NCI-H2081 treated with DMSO at 0.1 percent for 48 hours (cell line): ENCODE measurements at regions not wholly inside any gene's neighbourhood (a gene's known extent, or its start where the extent isn't known, plus 50 kb on each side); places are given as distances from the start of the nearest gene placed in this dataset.

Source experiments
- DNase-seq: peaks from one replicate; lab custom pipeline; 2025; lab: John Stamatoyannopoulos, UW

DNA sequence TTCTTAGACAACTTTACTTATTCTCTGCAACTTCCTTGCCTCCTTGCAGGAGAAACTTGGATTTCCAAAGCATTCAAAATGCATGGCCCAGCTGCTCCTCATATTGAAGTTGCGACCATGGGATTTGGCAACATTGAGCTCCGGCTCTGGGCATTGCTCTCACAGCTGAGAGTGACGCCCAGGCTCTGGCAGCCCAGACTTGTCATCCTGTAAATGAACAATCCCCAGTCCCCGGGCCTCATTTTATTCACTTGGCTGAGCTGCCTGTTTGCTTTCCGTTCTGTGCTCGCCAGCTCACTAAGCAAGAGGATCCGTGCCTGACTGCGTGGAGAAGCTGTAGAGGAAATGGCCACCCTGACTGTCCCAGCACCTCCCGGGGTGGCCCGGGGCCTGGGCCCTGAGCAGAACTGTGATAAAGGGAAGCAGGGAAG, 119.5 kb upstream of the CD93 start:
- DNase-seq: peak; percentile 23

- no peak for DNase-seq
Measured at GRCh38 chr20:23205211-23205610, 119.1 kb upstream of the CD93 start.

DNA sequence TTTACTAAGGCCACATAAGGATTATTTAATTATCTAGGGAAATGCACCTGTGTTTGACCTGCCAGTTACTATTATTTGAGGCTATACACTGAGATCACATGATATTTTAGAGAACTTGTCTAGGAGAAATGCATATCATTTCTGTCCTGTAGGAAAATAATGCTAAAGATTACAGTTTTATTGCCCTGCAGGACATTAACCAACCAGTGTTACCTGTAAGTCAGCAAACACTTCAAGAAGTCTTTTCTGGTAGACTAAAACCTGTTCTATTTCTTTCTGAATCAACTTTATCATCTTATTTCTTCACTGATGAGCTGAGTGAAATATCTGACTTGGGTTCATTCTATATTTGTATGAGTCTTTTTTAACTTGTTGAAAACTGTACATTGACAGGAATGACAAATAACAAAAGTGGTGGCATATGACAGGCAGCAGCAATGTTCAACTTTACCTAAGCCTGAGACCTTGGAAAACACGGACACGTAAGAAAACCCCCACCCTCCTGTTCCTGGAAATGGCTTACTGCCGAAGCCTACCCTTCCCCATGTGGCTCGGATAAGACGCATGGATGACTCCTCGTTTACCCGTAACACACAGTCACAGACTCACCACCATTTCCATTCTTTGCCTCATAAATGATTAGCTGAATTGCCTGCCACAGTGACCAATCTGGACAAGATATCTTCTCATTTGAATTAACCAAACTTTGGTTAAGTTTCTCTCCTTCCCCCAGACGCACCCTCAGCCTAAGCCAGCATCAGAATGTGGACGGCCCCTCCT, 118.0 kb upstream of the CD93 start:
- no peak for DNase-seq

DNA sequence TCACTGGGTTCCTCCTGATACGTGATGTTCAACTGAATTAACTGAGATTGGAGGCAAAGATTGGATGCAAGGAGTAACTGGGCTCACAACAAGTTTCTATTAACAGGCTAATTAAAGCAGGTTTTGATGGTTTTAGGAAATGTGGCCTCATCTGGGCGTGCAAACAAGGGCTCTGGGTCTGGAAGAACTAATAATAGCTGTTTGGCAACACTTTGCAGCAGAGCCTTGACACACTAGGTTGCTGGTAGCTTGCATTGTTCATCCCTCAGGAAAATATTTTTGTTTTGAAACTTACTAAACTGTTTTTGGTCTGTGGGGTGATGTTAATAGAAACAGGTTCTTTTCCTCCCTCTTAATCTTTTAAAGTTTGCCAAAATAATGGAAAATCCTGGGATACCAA, 117.2 kb upstream of the CD93 start:
- no peak for DNase-seq

DNA sequence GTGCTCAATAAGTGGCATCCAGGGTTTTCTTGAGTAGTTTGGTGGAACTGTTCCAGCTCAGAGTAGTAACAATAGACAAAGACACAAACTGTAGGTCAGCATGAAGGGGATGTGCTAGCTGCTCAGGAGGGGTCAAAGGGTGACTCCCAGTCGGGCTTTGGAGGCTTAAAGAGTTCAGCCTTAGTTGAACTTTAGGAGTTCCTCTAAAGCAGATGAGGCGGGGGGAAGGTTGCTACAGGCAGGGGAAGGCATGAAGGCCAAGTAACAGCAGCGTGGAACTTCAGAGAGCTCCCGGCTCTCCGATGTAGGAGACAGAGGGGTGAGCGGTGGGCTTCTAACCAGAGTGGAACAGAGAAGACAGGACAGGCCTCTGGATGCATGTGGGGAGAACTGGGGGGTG, 115.5 kb upstream of the CD93 start:
- no peak for DNase-seq

GRCh38 chr20:23200914-23201313, 114.8 kb upstream of the CD93 start:
- no peak for DNase-seq

GRCh38 chr20:23200413-23200812, 114.3 kb upstream of the CD93 start:
- DNase-seq: no peak

GRCh38 chr20:23199356-23199755, 113.2 kb upstream of the CD93 start:
- no peak for DNase-seq

GRCh38 chr20:23198815-23199214, 112.7 kb upstream of the CD93 start:
- DNase-seq: no peak

DNA sequence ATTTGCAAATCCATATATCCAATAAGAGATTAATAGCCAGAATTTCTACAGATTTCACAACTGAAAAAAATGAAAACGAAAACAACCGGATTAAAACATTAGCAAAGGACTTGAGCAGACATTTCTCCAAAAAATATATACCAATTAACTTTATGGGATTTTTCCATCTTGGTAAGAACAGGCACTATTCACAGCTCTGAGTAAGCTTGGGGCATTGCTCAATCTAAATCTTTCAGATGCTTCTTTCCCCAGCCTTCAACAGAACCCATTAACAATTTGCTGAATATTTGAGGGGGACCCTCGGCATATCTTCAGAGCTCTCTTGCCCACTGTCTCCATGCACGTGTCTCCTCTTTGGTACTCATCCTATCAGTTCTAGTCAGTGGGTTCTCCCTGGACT, 111.7 kb upstream of the CD93 start:
- no peak for DNase-seq

- no peak for DNase-seq
Measured at GRCh38 chr20:23195636-23196035, 109.5 kb upstream of the CD93 start.

DNA sequence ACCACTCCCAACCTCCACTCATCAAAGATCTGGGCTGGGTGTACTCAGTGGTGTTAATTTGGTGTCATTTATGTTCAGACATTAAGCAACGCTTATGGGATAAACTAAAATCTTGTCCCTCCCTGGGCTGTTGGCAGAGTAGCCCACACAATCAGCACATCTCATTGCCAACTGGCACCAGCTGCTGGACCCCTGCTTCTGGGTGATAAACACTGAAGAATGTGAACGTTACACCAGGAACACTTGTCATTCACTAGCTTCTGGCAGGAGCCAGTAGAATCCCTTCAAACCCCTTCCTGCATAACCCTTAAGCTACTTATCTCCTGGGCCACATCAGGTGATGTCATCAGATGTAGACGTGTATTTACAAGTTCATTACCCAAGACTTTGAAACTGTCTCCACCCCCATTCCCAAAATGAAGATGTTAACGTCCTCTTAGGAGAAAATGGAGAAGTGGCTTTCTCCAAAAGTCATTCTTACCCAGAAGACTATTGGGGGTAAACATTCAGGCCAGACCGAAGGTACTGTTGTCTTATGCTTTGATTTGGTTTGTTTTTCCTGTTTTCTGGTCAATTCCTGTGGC, 107.8 kb upstream of the CD93 start:
- no peak for DNase-seq

DNA sequence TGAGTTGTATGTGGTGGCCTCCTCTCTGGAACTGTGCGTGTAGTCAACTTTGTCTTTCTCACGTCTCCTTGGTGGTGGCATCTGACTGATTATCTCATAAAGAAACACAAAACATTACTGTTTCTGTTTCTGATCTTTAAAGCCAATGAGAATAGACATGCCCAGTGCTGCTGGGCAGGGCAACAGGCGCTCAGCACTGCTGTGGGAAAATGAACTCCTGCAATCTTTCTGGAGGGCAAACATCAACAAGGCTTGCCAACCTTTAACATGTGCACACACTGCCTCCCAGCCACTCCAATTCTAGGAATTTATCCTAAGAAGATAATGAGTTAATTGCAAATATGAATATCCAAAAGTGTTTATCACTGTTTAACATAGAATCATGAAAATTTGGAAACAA, 106.3 kb upstream of the CD93 start:
- DNase-seq: no peak

- DNase-seq: no peak
Measured at GRCh38 chr20:23190557-23190956, 104.4 kb upstream of the CD93 start.

DNA sequence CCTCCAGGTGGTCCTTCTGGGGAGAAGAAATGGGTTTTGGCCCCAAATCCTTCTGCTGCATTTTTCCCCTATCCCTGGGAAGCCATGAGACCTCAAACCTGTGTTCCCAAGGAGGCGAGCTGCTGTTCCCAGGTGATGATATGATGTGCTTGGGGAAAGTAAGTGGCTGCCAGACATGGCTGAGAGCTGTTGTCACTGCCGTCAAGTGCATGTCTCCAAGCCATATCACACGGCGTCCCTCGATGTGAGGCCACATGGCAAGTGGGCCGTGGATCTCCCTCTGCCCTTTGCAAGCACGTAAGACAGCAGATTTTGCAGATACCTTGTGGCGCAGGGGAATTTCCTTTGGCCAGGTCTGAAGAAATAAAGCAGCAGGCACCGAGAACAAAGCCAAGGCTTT, 103.7 kb upstream of the CD93 start:
- no peak for DNase-seq

DNA sequence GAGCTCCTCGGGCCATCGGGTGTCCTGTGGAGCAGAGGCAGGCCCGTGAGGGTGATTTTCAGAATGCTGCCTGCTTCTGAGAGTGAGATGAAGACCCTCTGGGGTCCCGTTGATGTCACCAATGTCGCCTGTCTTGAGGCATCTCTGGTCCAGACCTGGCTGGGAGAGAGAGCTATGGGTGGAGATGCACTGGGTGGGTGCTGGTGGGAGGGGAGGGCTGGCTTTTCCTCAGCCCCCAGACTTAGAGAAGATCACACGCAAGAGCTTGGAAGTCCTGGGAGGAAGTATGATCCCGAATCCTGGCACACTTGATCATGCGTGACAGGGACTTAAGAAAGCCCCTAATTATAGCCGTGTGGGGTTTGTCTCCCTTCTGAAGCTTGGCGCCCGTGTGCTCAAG, 103.2 kb upstream of the CD93 start:
- no peak for DNase-seq

GRCh38 chr20:23188377-23189169, 102.4 kb upstream of the CD93 start:
- no peak for DNase-seq

DNA sequence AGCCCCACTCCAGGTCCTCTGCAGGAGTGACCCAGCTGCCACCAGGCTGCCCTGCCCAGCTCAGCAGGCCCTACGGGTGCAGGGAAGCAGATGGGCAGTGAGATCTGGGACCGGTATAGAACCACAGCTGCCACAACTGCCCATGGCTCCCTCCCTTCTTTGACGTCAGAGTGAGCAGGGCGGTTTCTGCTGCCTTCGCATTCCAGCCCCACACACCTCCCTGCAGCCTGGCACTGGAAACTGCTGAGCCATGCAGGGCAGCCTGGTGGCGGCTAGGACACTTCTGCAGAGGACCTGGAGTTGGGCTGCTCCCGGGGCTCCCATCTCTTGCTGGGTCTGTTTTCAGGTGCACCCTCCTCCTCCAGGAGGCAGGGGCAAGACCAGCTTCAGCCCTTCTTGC, 101.6 kb upstream of the CD93 start:
- no peak for DNase-seq

DNA sequence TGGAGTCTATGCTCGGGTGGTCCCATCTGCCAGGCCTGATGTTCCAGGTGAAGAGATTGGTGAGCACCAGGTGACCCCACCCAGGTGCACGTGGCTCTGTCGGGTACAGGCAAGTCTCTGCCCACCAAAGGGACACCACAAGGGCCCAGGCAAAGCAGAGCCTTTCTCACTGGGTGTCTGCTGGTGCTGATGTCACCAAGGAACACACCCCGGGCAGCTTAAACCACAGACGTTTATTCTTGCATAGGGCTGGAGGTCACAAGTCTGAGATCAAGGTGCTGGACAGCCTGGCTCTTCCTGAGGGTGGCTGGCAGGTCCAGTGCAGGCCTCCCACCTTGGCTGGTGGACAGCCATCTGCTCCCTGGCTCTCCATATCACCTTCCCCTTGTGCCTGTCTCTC, 100.7 kb upstream of the CD93 start:
- no peak for DNase-seq

- DNase-seq: no peak
Measured at GRCh38 chr20:23180451-23180921, 94.4 kb upstream of the CD93 start.

GRCh38 chr20:23179766-23180403, 93.8 kb upstream of the CD93 start:
- no peak for DNase-seq

GRCh38 chr20:23178806-23179205, 92.7 kb upstream of the CD93 start:
- DNase-seq: no peak

- no peak for DNase-seq
Measured at GRCh38 chr20:23174821-23175220, 88.7 kb upstream of the CD93 start.
